ENCODE measurements at regions not wholly inside any gene's neighbourhood (a gene's known extent, or its start where the extent isn't known, plus 50 kb on each side); places are given as distances from the start of the nearest gene placed in this dataset.

- Histone ChIP-seq H3K56ac (replicated peaks; ENCODE audit: insufficient read length, low read depth, low read length) (no peak overlapping the region), H3K27ac (ENCODE audit: low read depth, low read length) (no peak overlapping the region), H3K27me3 (replicated peaks in 1 of 4; ENCODE audit: control insufficient read depth in 3 of 4, extremely low read depth in 1 of 4, insufficient read depth in 3 of 4, low read length in 3 of 4) (no peaks in the 10 kb centered on the region), H2BK120ac (replicated peaks; ENCODE audit: low read depth, low read length) (no peak overlapping the region), H4K20me1 (replicated peaks in 1 of 2; ENCODE audit: control insufficient read depth in 1 of 2, insufficient read depth in 2 of 2, low read length in 2 of 2) (no peaks in the 10 kb centered on the region), H3K4me2 (ENCODE audit: insufficient read depth in 1 of 2, low read depth in 2 of 2, low read length in 2 of 2) (no peak overlapping the region), H2BK5ac (ENCODE audit: low read depth, low read length) (no peak overlapping the region), H3K9ac (replicated peaks in 1 of 4; ENCODE audit: extremely low read depth in 1 of 4, low read depth in 3 of 4, low read length in 3 of 4) (no peak overlapping the region), H2BK20ac (ENCODE audit: low read length) (no peak overlapping the region), H3K4me3 (ENCODE audit: extremely low read depth in 1 of 4, insufficient read depth in 2 of 4, low read depth in 3 of 4, low read length in 4 of 4) (no peak overlapping the region), H2AK5ac (ENCODE audit: low read depth, low read length) (no peak overlapping the region), H4K8ac (ENCODE audit: extremely low read depth, insufficient read depth, low read length) (no peak overlapping the region), H3K23ac (ENCODE audit: insufficient read length) (no peak overlapping the region), H3K36me3 (ENCODE audit: control insufficient read depth in 2 of 4, insufficient read depth in 4 of 4, low read length in 3 of 4) (no peaks in the 10 kb centered on the region), H2BK15ac (ENCODE audit: low read length) (no peak overlapping the region), H3K79me1 (ENCODE audit: low read depth, low read length) (no peaks in the 10 kb centered on the region), H3K14ac (ENCODE audit: insufficient read length) (no peak overlapping the region), H2BK12ac (ENCODE audit: low read depth, low read length) (no peak overlapping the region), H3K9me3 (ENCODE audit: insufficient read depth in 2 of 2, low read depth in 1 of 2, low read length in 1 of 2) (no peaks in the 10 kb centered on the region), H3K4ac (replicated peaks; ENCODE audit: insufficient read length, low read depth, low read length) (no peak overlapping the region), H3K79me2 (ENCODE audit: control insufficient read depth in 1 of 2, insufficient read depth in 2 of 2, low read length in 2 of 2) (no peaks in the 10 kb centered on the region), H3K18ac (ENCODE audit: extremely low read depth, low read length) (no peak overlapping the region), H3K4me1 (replicated peaks in 1 of 4; ENCODE audit: control insufficient read depth in 3 of 4, insufficient read depth in 4 of 4, low read length in 3 of 4) (no peaks in the 10 kb centered on the region), H4K5ac (ENCODE audit: insufficient read length, low read depth, low read length) (no peak overlapping the region), H4K91ac (replicated peaks; ENCODE audit: insufficient read length, low read length) (no peak overlapping the region), H3K23me2 (ENCODE audit: low read depth, low read length) (no peaks in the 10 kb centered on the region; the same call in 1 of the 2 replicates), H2AFZ (ENCODE audit: low read length) (no peak overlapping the region)
- no peak for FAIRE-seq
- ChIA-PET CTCF (ENCODE audit: partially characterized antibody) (no interaction called here), POLR2A (ENCODE audit: partially characterized antibody) (no interaction called here)
- DNase-seq (ENCODE audit: low read depth in 1 of 2, low spot score in 2 of 2): no peak
- TF ChIP-seq SRF (IDR thresholded peaks at IDR 0.05; ENCODE audit: low read depth, low read length) (no peak), TEAD4 (IDR thresholded peaks at IDR 0.05; ENCODE audit: low read depth, low read length) (no peak)
These were observed 67.0 kb upstream of the TCF4 start for GRCh38 chr18:55654986-55655385.

Data from H1 (cell line).